A549 (cell line): ENCODE measurements at regions not wholly inside any gene's neighbourhood (a gene's known extent, or its start where the extent isn't known, plus 50 kb on each side); places are given as distances from the start of the nearest gene placed in this dataset.

ENCODE experiments used
- ATAC-seq, 2 experiments: fragments of 200-7000 bp in 1 of 2; fragments of >200 bp in 1 of 2; cut with Nextera tagmentation in 1 of 2; cut with Tn5 transposase in 1 of 2; 3 replicates each; pipeline versions ENCODE4 v1.8.0 to v1.9.1; 2018 to 2020; ENCODE audit warnings: mild to moderate bottlenecking in 1 of 2, moderate library complexity in 1 of 2
- CTCF ChIA-PET: fragments of 300-600 bp; sonication (Branson Sonifier 250); formaldehyde crosslinking; extraction: SDS; loops from one replicate; lab custom pipeline; 2021; ENCODE audit warnings: antibody characterized with exemption, inconsistent platforms; lab: Yijun Ruan, JAX
- POLR2A ChIA-PET: fragments of 350-600 bp; formaldehyde crosslinking; extraction: SDS; loops from one replicate; lab custom pipeline; 2021; ENCODE audit warnings: antibody characterized with exemption, inconsistent platforms; lab: Yijun Ruan, JAX
- DNase-seq, 2 experiments: peaks; one replicate each; pipeline versions ENCODE4 v3.0.0 to v3.0.0-alpha.2; 2011 to 2016; ENCODE audit warnings: low read depth in 1 of 2, low spot score in 1 of 2
- FAIRE-seq: peaks from 2 replicates; lab custom pipeline; 2011; peaks lifted over from hg19 to GRCh38; lab: Jason Lieb, UNC
- H3K27ac ChIP-seq, 2 experiments: fragments of >200 bp; sonication (Bioruptor Twin); formaldehyde crosslinking; 3 replicates each; pipeline ENCODE4 v1.5.1; 2016 to 2017
- H3K4me1 ChIP-seq: fragments of >200 bp; sonication (Bioruptor Twin); formaldehyde crosslinking; 3 replicates; pipeline ENCODE4 v1.6.1; 2016
- H3K4me2 ChIP-seq: fragments of >200 bp; sonication (Bioruptor Twin); formaldehyde crosslinking; 3 replicates; pipeline ENCODE4 v1.6.1; 2016
- H3K4me3 ChIP-seq: fragments of >200 bp; sonication (Bioruptor Twin); formaldehyde crosslinking; 3 replicates; pipeline ENCODE4 v1.5.1; 2016
- H3K9me3 ChIP-seq: fragments of >200 bp; sonication (Bioruptor Twin); formaldehyde crosslinking; 3 replicates; pipeline ENCODE4 v1.6.1; 2016
- BHLHE40 ChIP-seq: IDR thresholded peaks from 2 replicates; pipeline ENCODE4 v1.6.1; 2012; ENCODE audit warnings: low read depth, low read length, inconsistent platforms
- CBX8 ChIP-seq: fragments of 200-600 bp; sonication (generic); IDR thresholded peaks from 2 replicates; pipeline ENCODE4 v1.6.1; 2016
- CEBPB ChIP-seq, 2 experiments: fragments of >200 bp in 1 of 2; sonication (Bioruptor Twin) in 1 of 2; formaldehyde crosslinking in 1 of 2; IDR thresholded peaks; 2 replicates each; pipeline ENCODE4 v1.6.1; 2012 to 2016
- CHD2 ChIP-seq: fragments of 150-350 bp; IDR thresholded peaks from 2 replicates; pipeline ENCODE4 v1.6.1; 2014; ENCODE audit warnings: low read length; ENCODE audit not compliant: partially characterized antibody
- EHF ChIP-seq: fragments of 250-450 bp; sonication (Bioruptor Pico); IDR thresholded peaks from 2 replicates; pipeline ENCODE4 v1.5.0; 2020; ENCODE audit warnings: mild to moderate bottlenecking
- FOXS1 ChIP-seq: fragments of 250-450 bp; sonication (Bioruptor Pico); IDR thresholded peaks from 2 replicates; pipeline ENCODE4 v1.5.0; 2020; ENCODE audit warnings: mild to moderate bottlenecking, moderate library complexity
- HDAC2 ChIP-seq: fragments of 200-600 bp; sonication (generic); IDR thresholded peaks from 2 replicates; pipeline ENCODE4 v1.6.1; 2016
- HOXB13 ChIP-seq: fragments of 250-450 bp; sonication (Bioruptor Pico); IDR thresholded peaks from 2 replicates; pipeline ENCODE4 v1.5.0; 2020; ENCODE audit warnings: low read depth, mild to moderate bottlenecking, moderate library complexity
- MAZ ChIP-seq: fragments of 150-350 bp; IDR thresholded peaks from 2 replicates; pipeline ENCODE4 v1.6.1; 2014; ENCODE audit warnings: antibody characterized with exemption, low read depth, low read length, borderline replicate concordance
- NFE2L2 ChIP-seq: fragments of 150-350 bp; conservative IDR thresholded peaks from 2 replicates; pipeline ENCODE4 v1.6.1; 2014; ENCODE audit warnings: low read length
- NPAS2 ChIP-seq: fragments of 250-450 bp; sonication (Bioruptor Pico); IDR thresholded peaks from 2 replicates; pipeline ENCODE4 v1.8.0; 2022; ENCODE audit warnings: mild to moderate bottlenecking, moderate library complexity, borderline replicate concordance
- NR3C1 ChIP-seq: fragments of >200 bp; sonication (Bioruptor Twin); formaldehyde crosslinking; IDR thresholded peaks from 3 replicates; pipeline ENCODE4 v1.6.1; 2017
- POLR2AphosphoS2 ChIP-seq: conservative IDR thresholded peaks from 2 replicates; pipeline ENCODE4 v1.6.1; 2012; ENCODE audit warnings: low read length, improper control_type of control experiment, inconsistent platforms
- RARB ChIP-seq: fragments of 250-450 bp; sonication (Bioruptor Pico); IDR thresholded peaks from 2 replicates; pipeline ENCODE4 v1.8.0; 2021; ENCODE audit warnings: mild to moderate bottlenecking, moderate library complexity
- RCOR1 ChIP-seq: fragments of 150-350 bp; IDR thresholded peaks from 2 replicates; pipeline ENCODE4 v1.6.1; 2014; ENCODE audit warnings: antibody characterized with exemption, low read length, low read depth
- ZC3H11A ChIP-seq: fragments of 450-650 bp; IDR thresholded peaks from 2 replicates; pipeline ENCODE4 v1.6.1; 2014; ENCODE audit warnings: antibody characterized with exemption, mild to moderate bottlenecking
- ZFP36 ChIP-seq: fragments of 450-650 bp; IDR thresholded peaks from 2 replicates; pipeline ENCODE4 v1.6.1; 2014; ENCODE audit warnings: borderline replicate concordance; ENCODE audit not compliant: partially characterized antibody
- WGBS: methylation state at CpG from one replicate; pipeline ENCODE4 v1.1.6; 2017; ENCODE audit errors: missing lambda C conversion rate; 5-methylcytosine and 5-hydroxymethylcytosine counted together
- TF ChIP-seq, protein P1 (sequence below): IDR thresholded peaks from 2 replicates; pipeline ENCODE4 v1.6.1; 2012
- TF ChIP-seq, protein P2 (sequence below): fragments of 450-650 bp; IDR thresholded peaks from 2 replicates; pipeline ENCODE4 v1.6.1; 2014; ENCODE audit warnings: antibody characterized with exemption
- TF ChIP-seq, protein P3 (sequence below): fragments of 250-450 bp; sonication (Bioruptor Pico); IDR thresholded peaks from 2 replicates; pipeline ENCODE4 v1.5.0; 2020; ENCODE audit warnings: low read depth, mild to moderate bottlenecking, moderate library complexity
- TF ChIP-seq, protein P4 (sequence below): fragments of >200 bp; sonication (Bioruptor Twin); formaldehyde crosslinking; IDR thresholded peaks from 3 replicates; pipeline ENCODE4 v1.5.1; 2016
- TF ChIP-seq, protein P5 (sequence below): IDR thresholded peaks from 2 replicates; pipeline ENCODE4 v1.6.1; 2012

DNA sequence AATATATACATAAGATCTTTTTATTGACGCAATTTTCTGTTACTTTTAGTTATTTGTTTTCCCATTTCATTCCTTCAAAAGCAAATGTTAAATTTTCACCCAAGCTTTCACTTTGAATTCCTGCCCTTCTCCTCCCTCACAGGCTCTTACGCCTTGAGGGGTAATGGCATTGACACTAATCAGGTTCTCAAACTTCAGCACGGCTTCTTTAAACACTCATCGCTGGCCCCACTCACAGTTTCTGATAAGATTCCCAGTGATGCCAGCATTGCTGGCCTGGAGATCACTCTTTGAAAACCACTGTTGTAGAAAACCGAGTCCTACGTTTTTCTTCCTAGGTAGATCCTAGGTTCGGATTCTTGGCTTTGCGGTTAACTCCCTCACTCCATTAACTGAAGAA, 105.6 kb upstream of the EPB41L3 start (continued):
- no peak for TF ChIP-seq CBX8
- TF ChIP-seq CEBPB (IDR thresholded peaks at IDR 0.05), result no peak
- no peak for TF ChIP-seq HOXB13 (CRISPR knock-in tag)
- TF ChIP-seq, protein P1, sequence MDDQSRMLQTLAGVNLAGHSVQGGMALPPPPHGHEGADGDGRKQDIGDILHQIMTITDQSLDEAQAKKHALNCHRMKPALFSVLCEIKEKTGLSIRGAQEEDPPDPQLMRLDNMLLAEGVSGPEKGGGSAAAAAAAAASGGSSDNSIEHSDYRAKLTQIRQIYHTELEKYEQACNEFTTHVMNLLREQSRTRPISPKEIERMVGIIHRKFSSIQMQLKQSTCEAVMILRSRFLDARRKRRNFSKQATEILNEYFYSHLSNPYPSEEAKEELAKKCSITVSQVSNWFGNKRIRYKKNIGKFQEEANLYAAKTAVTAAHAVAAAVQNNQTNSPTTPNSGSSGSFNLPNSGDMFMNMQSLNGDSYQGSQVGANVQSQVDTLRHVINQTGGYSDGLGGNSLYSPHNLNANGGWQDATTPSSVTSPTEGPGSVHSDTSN, result no peak
- no peak for TF ChIP-seq HDAC2
- TF ChIP-seq, all 56 proteins: peak for 0

DNA sequence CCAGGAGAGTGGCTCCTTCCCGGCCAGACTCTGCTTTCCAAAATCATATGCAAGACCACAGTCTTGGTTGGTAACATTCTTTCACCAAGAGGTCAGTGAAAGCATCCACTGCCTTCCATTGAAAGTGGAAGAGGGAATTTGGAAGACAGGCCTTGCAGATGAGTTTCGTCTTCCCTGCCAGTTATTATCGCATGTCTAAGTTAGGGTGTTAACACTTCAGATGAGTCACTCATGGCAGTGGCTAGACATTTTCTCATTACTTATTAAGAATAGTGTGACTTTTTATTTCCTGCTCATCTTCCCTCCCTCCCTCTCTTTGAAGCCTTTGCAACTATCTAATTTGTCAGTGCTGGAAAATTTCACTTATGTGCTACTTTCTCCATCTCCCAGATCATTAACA, 102.9 kb upstream of the EPB41L3 start:
- WGBS, result 7% methylated on average over 3 of the region's 3 CpGs
- H3K9me3 ChIP-seq, result no peaks in the 10 kb centered on the region
- no peak overlapping the region for H3K4me3 ChIP-seq
- no peaks in the 10 kb centered on the region for H3K4me1 ChIP-seq
- no peak for ATAC-seq
- CTCF ChIA-PET, result no interaction called here
- POLR2A ChIA-PET, result no interaction called here
- TF ChIP-seq, protein P2, sequence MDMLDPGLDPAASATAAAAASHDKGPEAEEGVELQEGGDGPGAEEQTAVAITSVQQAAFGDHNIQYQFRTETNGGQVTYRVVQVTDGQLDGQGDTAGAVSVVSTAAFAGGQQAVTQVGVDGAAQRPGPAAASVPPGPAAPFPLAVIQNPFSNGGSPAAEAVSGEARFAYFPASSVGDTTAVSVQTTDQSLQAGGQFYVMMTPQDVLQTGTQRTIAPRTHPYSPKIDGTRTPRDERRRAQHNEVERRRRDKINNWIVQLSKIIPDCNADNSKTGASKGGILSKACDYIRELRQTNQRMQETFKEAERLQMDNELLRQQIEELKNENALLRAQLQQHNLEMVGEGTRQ, result no peak
- TF ChIP-seq FOXS1 (no peak), CHD2 (no peak), MAZ (no peak), NPAS2 (CRISPR knock-in tag) (no peak), ZC3H11A (no peak), RARB (no peak), RCOR1 (no peak), EHF (CRISPR knock-in tag) (no peak), POLR2AphosphoS2 (no peak), NR3C1 (no peak), BHLHE40 (no peak), ZFP36 (no peak), HDAC2 (no peak), NFE2L2 (no peak)
- TF ChIP-seq, protein P1, result no peak
- TF ChIP-seq, protein P3, sequence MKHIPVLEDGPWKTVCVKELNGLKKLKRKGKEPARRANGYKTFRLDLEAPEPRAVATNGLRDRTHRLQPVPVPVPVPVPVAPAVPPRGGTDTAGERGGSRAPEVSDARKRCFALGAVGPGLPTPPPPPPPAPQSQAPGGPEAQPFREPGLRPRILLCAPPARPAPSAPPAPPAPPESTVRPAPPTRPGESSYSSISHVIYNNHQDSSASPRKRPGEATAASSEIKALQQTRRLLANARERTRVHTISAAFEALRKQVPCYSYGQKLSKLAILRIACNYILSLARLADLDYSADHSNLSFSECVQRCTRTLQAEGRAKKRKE (CRISPR knock-in tag), result no peak
- TF ChIP-seq, protein P4, sequence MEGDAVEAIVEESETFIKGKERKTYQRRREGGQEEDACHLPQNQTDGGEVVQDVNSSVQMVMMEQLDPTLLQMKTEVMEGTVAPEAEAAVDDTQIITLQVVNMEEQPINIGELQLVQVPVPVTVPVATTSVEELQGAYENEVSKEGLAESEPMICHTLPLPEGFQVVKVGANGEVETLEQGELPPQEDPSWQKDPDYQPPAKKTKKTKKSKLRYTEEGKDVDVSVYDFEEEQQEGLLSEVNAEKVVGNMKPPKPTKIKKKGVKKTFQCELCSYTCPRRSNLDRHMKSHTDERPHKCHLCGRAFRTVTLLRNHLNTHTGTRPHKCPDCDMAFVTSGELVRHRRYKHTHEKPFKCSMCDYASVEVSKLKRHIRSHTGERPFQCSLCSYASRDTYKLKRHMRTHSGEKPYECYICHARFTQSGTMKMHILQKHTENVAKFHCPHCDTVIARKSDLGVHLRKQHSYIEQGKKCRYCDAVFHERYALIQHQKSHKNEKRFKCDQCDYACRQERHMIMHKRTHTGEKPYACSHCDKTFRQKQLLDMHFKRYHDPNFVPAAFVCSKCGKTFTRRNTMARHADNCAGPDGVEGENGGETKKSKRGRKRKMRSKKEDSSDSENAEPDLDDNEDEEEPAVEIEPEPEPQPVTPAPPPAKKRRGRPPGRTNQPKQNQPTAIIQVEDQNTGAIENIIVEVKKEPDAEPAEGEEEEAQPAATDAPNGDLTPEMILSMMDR, result no peak
- TF ChIP-seq, protein P5, sequence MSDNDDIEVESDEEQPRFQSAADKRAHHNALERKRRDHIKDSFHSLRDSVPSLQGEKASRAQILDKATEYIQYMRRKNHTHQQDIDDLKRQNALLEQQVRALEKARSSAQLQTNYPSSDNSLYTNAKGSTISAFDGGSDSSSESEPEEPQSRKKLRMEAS, result no peak
- H3K4me2 ChIP-seq, result no peak overlapping the region
- H3K27ac ChIP-seq, result no peak overlapping the region
- no peak for FAIRE-seq
- DNase-seq, result no peak
